ENCODE measurements at regions not wholly inside any gene's neighbourhood (a gene's known extent, or its start where the extent isn't known, plus 50 kb on each side); places are given as distances from the start of the nearest gene placed in this dataset.

- H3K4me3 ChIP-seq (ENCODE audit: low read length) = no peak overlapping the region
- TF ChIP-seq, protein P1, sequence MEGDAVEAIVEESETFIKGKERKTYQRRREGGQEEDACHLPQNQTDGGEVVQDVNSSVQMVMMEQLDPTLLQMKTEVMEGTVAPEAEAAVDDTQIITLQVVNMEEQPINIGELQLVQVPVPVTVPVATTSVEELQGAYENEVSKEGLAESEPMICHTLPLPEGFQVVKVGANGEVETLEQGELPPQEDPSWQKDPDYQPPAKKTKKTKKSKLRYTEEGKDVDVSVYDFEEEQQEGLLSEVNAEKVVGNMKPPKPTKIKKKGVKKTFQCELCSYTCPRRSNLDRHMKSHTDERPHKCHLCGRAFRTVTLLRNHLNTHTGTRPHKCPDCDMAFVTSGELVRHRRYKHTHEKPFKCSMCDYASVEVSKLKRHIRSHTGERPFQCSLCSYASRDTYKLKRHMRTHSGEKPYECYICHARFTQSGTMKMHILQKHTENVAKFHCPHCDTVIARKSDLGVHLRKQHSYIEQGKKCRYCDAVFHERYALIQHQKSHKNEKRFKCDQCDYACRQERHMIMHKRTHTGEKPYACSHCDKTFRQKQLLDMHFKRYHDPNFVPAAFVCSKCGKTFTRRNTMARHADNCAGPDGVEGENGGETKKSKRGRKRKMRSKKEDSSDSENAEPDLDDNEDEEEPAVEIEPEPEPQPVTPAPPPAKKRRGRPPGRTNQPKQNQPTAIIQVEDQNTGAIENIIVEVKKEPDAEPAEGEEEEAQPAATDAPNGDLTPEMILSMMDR (IDR thresholded peaks at IDR 0.05; ENCODE audit: insufficient read depth, low read depth, low read length, missing control alignments) = no peak
- no peak for DNase-seq (ENCODE audit: low read depth)
Measured at GRCh38 chr6:21891080-21891479, 297.5 kb downstream of the SOX4 start.

- TF ChIP-seq, protein P1 (IDR thresholded peaks at IDR 0.05; ENCODE audit: insufficient read depth, low read depth, low read length, missing control alignments) = no peak
- H3K4me3 ChIP-seq (ENCODE audit: low read length) = no peak overlapping the region
- DNase-seq (ENCODE audit: low read depth) = peak; percentile 38
Measured at GRCh38 chr6:21893793-21894192, 300.2 kb downstream of the SOX4 start.

- no peak for DNase-seq (ENCODE audit: low read depth)
- no peak overlapping the region for H3K4me3 ChIP-seq (ENCODE audit: low read length)
- TF ChIP-seq, protein P1 (IDR thresholded peaks at IDR 0.05; ENCODE audit: insufficient read depth, low read depth, low read length, missing control alignments) = no peak
Measured at GRCh38 chr6:21895555-21895954, 302.0 kb downstream of the SOX4 start.

- DNase-seq (ENCODE audit: low read depth) = peak; percentile 83
- TF ChIP-seq, protein P1 (IDR thresholded peaks at IDR 0.05; ENCODE audit: insufficient read depth, low read depth, low read length, missing control alignments) = no peak
Measured at GRCh38 chr6:21898107-21898796, 304.7 kb downstream of the SOX4 start.

DNA sequence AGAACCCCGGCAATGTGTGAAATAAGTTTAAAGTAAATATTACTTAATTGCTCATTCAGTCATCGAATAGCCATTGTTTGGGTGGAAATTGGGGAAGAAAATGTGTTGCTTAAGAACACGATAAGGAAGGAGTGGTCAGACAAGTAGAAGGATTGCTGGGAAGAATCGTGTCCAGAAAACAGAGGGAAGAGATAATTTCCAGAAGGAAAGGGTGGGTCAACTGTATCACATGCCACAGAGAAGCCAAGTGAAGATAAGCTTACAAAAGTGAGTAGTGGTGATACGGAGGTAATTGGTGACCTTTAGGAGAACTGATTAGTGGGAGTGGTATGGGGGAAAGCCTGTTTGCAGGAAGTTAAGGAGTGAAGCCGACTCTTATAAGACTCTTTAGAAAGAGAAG, 306.2 kb downstream of the SOX4 start:
- DNase-seq (ENCODE audit: low read depth) = no peak
- no peak overlapping the region for H3K4me3 ChIP-seq (ENCODE audit: low read length)
- TF ChIP-seq, protein P1 (IDR thresholded peaks at IDR 0.05; ENCODE audit: insufficient read depth, low read depth, low read length, missing control alignments) = no peak

More at GRCh38 chr6:21898107-21898796, 304.7 kb downstream of the SOX4 start:
- H3K4me3 ChIP-seq (ENCODE audit: low read length) = no peak overlapping the region

GRCh38 chr6:21900730-21901129, 307.2 kb downstream of the SOX4 start:
- no peak overlapping the region for H3K4me3 ChIP-seq (ENCODE audit: low read length)
- DNase-seq (ENCODE audit: low read depth) = peak; percentile 86
- TF ChIP-seq, protein P1 (IDR thresholded peaks at IDR 0.05; ENCODE audit: insufficient read depth, low read depth, low read length, missing control alignments) = no peak

DNA sequence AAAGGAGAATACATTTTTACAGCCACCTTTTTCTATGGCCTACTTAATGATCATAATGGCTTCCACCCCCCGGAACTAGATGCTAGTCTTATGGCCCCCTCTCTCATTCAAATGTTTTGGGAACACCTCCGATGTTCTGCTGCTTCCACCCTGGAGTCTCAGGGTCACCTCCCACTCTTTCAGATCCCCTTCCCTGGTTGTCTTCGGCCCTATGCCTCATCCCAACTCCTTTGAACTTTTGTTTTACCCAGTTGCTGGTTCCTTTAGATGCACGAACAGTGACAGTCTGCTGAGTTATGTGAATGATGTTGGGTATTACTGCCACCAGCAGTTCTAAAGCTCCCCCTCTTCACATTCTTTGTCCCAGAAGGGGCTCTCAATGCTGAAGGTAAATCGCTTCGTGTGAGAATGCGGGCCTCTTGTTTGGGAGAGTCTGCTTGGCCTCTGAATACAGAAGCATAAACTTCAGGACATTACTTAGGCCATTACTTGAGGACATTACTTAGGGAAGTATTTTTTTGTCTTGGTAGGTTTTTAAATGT, 309.1 kb downstream of the SOX4 start:
- H3K4me3 ChIP-seq (ENCODE audit: low read length) = no peak overlapping the region
- no peak for DNase-seq (ENCODE audit: low read depth)
- TF ChIP-seq, protein P1 (IDR thresholded peaks at IDR 0.05; ENCODE audit: insufficient read depth, low read depth, low read length, missing control alignments) = no peak
